Activated CD4-positive, alpha-beta T cell treated with anti-CD3 and anti-CD28 coated beads for 48 hours (primary cell): ENCODE measurements at regions not wholly inside any gene's neighbourhood (a gene's known extent, or its start where the extent isn't known, plus 50 kb on each side); places are given as distances from the start of the nearest gene placed in this dataset.

Source experiments
- DNase-seq: peaks from one replicate; pipeline ENCODE4 v3.0.0-alpha.2; 2020

GRCh38 chr17:412211-413015 is 59.8 kb upstream of the RPH3AL start:
- peak; percentile 70 for DNase-seq

DNA sequence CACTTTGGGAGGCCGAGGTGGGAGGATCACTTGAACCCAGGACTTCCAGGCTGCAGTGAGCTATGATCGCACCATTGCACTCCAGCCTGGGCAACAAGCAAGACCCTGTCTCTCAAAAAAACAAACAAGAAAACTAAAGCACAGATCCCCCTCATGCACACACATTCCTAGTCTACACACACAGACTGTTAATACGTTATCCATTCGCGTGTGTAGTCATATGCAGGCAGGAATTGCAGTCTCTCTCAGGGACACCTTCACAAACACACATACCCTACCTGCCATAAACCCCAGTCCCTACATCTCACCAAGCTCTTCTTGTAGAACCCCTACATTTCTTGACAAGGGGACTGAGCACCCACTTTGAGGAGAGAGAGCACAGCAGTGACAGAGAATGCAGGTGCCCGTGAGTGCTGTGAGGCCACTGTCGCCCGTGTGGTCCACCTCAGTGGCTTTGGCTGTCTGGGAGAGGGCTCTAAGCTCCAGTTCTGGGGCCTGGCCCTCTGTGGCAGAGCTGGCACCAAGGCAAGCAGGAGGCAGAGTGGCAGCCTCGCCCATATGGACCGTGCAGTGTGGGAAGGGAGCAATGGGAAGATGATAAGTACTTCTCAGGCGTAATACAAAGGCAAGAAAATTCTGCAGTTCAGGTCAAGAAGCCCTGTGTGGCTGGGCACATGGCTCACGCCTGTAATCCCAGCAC is 59.0 kb upstream of the RPH3AL start:
- DNase-seq, result no peak

- peak; percentile 66 for DNase-seq
Observed at GRCh38 chr17:410543-411401, 58.2 kb upstream of the RPH3AL start.

GRCh38 chr17:409848-410542 is 57.4 kb upstream of the RPH3AL start:
- peak; percentile 100 for DNase-seq

- DNase-seq, result no peak
Observed at GRCh38 chr17:409308-409847, 56.8 kb upstream of the RPH3AL start.

DNA sequence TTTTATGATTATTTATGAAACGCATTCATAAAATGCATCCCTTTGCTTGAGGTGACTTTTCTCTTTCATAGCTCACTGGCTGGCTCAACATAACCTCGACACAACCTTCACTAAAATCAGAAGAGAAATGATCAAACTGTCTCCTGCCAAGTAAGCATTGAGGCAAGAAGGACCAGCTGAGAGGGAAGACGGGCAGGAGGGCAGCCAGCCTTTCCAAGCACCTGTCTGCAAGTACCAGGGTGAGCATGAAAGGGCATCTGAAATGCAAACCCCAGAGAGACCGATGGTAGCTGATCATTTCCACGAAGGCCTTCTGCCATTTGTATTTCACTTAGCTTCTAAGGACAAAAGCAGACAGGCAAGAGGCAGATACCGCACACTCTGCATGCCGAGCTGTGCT is 52.1 kb upstream of the RPH3AL start:
- DNase-seq, result no peak
